ENCODE measurements at regions not wholly inside any gene's neighbourhood (a gene's known extent, or its start where the extent isn't known, plus 50 kb on each side); places are given as distances from the start of the nearest gene placed in this dataset.

- ATAC-seq (ENCODE audit: poor library complexity) = no peak
- DNase-seq = no peak
- intact Hi-C loops (cut with DNase I) = loop anchor here (10.0 kb wide), 1 partner anchor 536 kb away; no protein-coding TSS in a partner anchor
Observed at GRCh38 chr2:42949125-42949524, 156.7 kb upstream of the HAAO start.

- ATAC-seq (ENCODE audit: poor library complexity) = no peak
- no peak for DNase-seq
- intact Hi-C loops (cut with DNase I) = loop anchor here (2.0 to 10.0 kb wide), 2 partner anchors 279 to 537 kb away; partner anchors contain the start of gene ZFP36L2
Observed at GRCh38 chr2:42947809-42948600, 155.6 kb upstream of the HAAO start.

GRCh38 chr2:42944779-42945415, 152.5 kb upstream of the HAAO start:
- ATAC-seq (ENCODE audit: poor library complexity) (no peak), DNase-seq (no peak)
- intact Hi-C loops (cut with DNase I) = loop anchor here (10.0 kb wide), 1 partner anchor 540 kb away; no protein-coding TSS in a partner anchor

- ATAC-seq (ENCODE audit: poor library complexity) = no peak
- intact Hi-C loops (cut with DNase I) = loop anchor here (10.0 kb wide), 1 partner anchor 542 kb away; no protein-coding TSS in a partner anchor
- DNase-seq = peak; percentile 26
Observed at GRCh38 chr2:42942990-42943493, 150.7 kb upstream of the HAAO start.

GRCh38 chr2:42942214-42942989, 150.0 kb upstream of the HAAO start:
- intact Hi-C loops (cut with DNase I) = loop anchor here (10.0 kb wide), 1 partner anchor 542 kb away; no protein-coding TSS in a partner anchor
- ATAC-seq (ENCODE audit: poor library complexity) (no peak), DNase-seq (no peak)

GRCh38 chr2:42941633-42942176, 149.3 kb upstream of the HAAO start:
- intact Hi-C loops (cut with DNase I) = loop anchor here (10.0 kb wide), 1 partner anchor 543 kb away; no protein-coding TSS in a partner anchor
- ATAC-seq (ENCODE audit: poor library complexity) (peak; percentile 59), DNase-seq (peak; percentile 13)

- intact Hi-C loops (cut with DNase I) = loop anchor here (10.0 kb wide), 1 partner anchor 545 kb away; no protein-coding TSS in a partner anchor
- ATAC-seq (ENCODE audit: poor library complexity) (no peak), DNase-seq (peak; percentile 34)
Observed at GRCh38 chr2:42939411-42940206, 147.2 kb upstream of the HAAO start.

- no peak for DNase-seq
- intact Hi-C loops (cut with DNase I) = no loop called here
- ATAC-seq (ENCODE audit: poor library complexity) = no peak
Observed at GRCh38 chr2:42938671-42939370, 146.4 kb upstream of the HAAO start.

GRCh38 chr2:42937171-42937875, 144.9 kb upstream of the HAAO start:
- peak; percentile 48 for DNase-seq
- ATAC-seq (ENCODE audit: poor library complexity) = no peak
- intact Hi-C loops (cut with DNase I) = no loop called here

GRCh38 chr2:42935692-42936671, 143.6 kb upstream of the HAAO start:
- peak; percentile 13 for ATAC-seq (ENCODE audit: poor library complexity)
- DNase-seq = peak; percentile 61
- intact Hi-C loops (cut with DNase I) = no loop called here

- DNase-seq = peak; percentile 37
- intact Hi-C loops (cut with DNase I) = loop anchor here (5.0 kb wide), 1 partner anchor 77 kb away; no protein-coding TSS in a partner anchor
- no peak for ATAC-seq (ENCODE audit: poor library complexity)
Observed at GRCh38 chr2:42934580-42935186, 142.3 kb upstream of the HAAO start.

GRCh38 chr2:42933824-42934254, 141.5 kb upstream of the HAAO start:
- intact Hi-C loops (cut with DNase I) = loop anchor here (5.0 kb wide), 1 partner anchor 77 kb away; no protein-coding TSS in a partner anchor
- DNase-seq (peak; percentile 32), ATAC-seq (ENCODE audit: poor library complexity) (no peak)

GRCh38 chr2:42932271-42933151, 140.1 kb upstream of the HAAO start:
- DNase-seq (peak; percentile 68), ATAC-seq (ENCODE audit: poor library complexity) (peak; percentile 66)
- intact Hi-C loops (cut with DNase I) = loop anchor here (5.0 kb wide), 1 partner anchor 75 kb away; no protein-coding TSS in a partner anchor

GRCh38 chr2:42931818-42932195, 139.4 kb upstream of the HAAO start:
- intact Hi-C loops (cut with DNase I) = loop anchor here (5.0 kb wide), 1 partner anchor 75 kb away; no protein-coding TSS in a partner anchor

More at GRCh38 chr2:42931818-42932195, 139.4 kb upstream of the HAAO start:
- no peak for ATAC-seq (ENCODE audit: poor library complexity)
- no peak for DNase-seq

Measured in Right ventricle myocardium superior (tissue), 1 donor.